ENCODE measurements at regions not wholly inside any gene's neighbourhood (a gene's known extent, or its start where the extent isn't known, plus 50 kb on each side); places are given as distances from the start of the nearest gene placed in this dataset.

DNA sequence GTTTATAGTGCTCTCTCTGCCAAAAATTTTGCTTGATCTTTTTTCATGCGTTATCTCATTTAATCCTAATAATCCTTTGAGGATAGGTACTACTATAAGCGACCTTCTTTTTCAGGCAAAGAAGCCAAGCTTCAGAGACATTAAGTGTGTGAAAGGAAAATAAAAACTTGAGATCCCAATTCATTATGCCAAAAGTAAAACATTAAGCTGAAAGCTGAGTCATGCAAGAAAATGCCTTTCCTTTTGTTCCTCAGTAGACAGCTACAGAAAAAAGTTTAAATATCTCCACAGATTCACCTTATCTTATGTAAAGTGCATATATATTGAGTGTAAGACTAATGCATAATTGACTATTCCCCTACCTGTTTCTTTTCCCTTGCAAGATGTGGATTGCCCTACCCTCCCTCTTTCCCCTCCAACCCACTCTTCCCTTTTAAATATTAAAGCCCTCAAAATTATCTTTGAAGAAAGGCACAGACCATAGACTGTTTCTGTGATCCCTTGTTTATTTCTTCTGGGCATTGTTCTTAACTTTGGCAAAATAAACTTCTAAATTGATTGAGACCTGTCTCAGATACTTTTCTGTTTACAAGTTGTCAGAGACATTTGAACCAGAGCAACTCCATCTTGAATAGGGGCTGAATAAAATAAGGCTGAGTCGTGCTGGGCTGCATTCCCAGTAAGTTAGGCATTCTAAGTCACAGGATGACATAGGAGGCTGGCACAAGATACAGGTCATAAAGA lies 1139.9 kb upstream of the LRRN3 start:
- intact Hi-C loops (cut with micrococcal nuclease; ENCODE audit: unreplicated experiment): no loop called here

More for the DNA sequence above, 1139.9 kb upstream of the LRRN3 start:
- Histone ChIP-seq H3K9ac (ENCODE audit: insufficient read depth, low read depth, low read length) (no peak overlapping the region), H2AFZ (ENCODE audit: low read length) (no peak overlapping the region), H3K4me3 (replicated peaks in 1 of 3; ENCODE audit: insufficient read depth in 1 of 3, low read depth in 2 of 3, low read length in 3 of 3) (no peak overlapping the region), H4K20me1 (ENCODE audit: insufficient read depth, low read length) (no peaks in the 10 kb centered on the region), H3K36me3 (replicated peaks in 1 of 2; ENCODE audit: control insufficient read depth in 1 of 2, insufficient read depth in 2 of 2, low read length in 2 of 2) (no peaks in the 10 kb centered on the region), H3K27ac (ENCODE audit: extremely low read length, insufficient read depth, low read length) (no peak overlapping the region), H3K9me3 (ENCODE audit: low read length) (peaks cover 4% of the 10 kb centered on the region; the same call in 1 of the 2 replicates), H3K4me1 (ENCODE audit: insufficient read depth, low read length) (no peaks in the 10 kb centered on the region), H3K27me3 (ENCODE audit: control insufficient read depth in 1 of 2, insufficient read depth in 2 of 2, low read length in 2 of 2) (no peaks in the 10 kb centered on the region), H3K4me2 (ENCODE audit: low read depth, low read length) (no peak overlapping the region), H3K79me2 (ENCODE audit: insufficient read depth, low read length) (no peaks in the 10 kb centered on the region)
- FAIRE-seq: no peak
- ChIA-PET POLR2A (no interaction called here), CTCF (ENCODE audit: low intra/inter-chr PET ratio, low total read pairs) (no interaction called here)
- TF ChIP-seq FOXA1 (IDR thresholded peaks at IDR 0.05) (no peak), FOXA1 (CRISPR knock-in tag; IDR thresholded peaks at IDR 0.05) (no peak), ZNF263 (CRISPR knock-in tag; IDR thresholded peaks at IDR 0.05) (no peak), HOXA7 (CRISPR knock-in tag; IDR thresholded peaks at IDR 0.05) (no peak), RAD51 (IDR thresholded peaks at IDR 0.05; ENCODE audit: borderline replicate concordance) (no peak), ZNF496 (CRISPR knock-in tag; IDR thresholded peaks at IDR 0.05; ENCODE audit: insufficient replicate concordance) (no peak), MAFF (IDR thresholded peaks at IDR 0.05; ENCODE audit: low read depth, low read length) (no peak), RFX5 (IDR thresholded peaks at IDR 0.05; ENCODE audit: low read depth, low read length) (no peak), ATF1 (CRISPR knock-in tag; IDR thresholded peaks at IDR 0.05) (no peak), BRD4 (CRISPR knock-in tag; IDR thresholded peaks at IDR 0.05) (no peak)
- TF ChIP-seq, protein P1, sequence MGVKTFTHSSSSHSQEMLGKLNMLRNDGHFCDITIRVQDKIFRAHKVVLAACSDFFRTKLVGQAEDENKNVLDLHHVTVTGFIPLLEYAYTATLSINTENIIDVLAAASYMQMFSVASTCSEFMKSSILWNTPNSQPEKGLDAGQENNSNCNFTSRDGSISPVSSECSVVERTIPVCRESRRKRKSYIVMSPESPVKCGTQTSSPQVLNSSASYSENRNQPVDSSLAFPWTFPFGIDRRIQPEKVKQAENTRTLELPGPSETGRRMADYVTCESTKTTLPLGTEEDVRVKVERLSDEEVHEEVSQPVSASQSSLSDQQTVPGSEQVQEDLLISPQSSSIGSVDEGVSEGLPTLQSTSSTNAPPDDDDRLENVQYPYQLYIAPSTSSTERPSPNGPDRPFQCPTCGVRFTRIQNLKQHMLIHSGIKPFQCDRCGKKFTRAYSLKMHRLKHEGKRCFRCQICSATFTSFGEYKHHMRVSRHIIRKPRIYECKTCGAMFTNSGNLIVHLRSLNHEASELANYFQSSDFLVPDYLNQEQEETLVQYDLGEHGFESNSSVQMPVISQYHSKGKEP (CRISPR knock-in tag; IDR thresholded peaks at IDR 0.05): no peak
- TF ChIP-seq, protein P2, sequence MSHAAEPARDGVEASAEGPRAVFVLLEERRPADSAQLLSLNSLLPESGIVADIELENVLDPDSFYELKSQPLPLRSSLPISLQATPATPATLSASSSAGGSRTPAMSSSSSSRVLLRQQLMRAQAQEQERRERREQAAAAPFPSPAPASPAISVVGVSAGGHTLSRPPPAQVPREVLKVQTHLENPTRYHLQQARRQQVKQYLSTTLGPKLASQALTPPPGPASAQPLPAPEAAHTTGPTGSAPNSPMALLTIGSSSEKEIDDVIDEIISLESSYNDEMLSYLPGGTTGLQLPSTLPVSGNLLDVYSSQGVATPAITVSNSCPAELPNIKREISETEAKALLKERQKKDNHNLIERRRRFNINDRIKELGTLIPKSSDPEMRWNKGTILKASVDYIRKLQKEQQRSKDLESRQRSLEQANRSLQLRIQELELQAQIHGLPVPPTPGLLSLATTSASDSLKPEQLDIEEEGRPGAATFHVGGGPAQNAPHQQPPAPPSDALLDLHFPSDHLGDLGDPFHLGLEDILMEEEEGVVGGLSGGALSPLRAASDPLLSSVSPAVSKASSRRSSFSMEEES (CRISPR knock-in tag; IDR thresholded peaks at IDR 0.05): no peak
- TF ChIP-seq, protein P3, sequence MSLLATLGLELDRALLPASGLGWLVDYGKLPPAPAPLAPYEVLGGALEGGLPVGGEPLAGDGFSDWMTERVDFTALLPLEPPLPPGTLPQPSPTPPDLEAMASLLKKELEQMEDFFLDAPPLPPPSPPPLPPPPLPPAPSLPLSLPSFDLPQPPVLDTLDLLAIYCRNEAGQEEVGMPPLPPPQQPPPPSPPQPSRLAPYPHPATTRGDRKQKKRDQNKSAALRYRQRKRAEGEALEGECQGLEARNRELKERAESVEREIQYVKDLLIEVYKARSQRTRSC (CRISPR knock-in tag; IDR thresholded peaks at IDR 0.05; ENCODE audit: low read depth): no peak
- TF ChIP-seq, protein P4, sequence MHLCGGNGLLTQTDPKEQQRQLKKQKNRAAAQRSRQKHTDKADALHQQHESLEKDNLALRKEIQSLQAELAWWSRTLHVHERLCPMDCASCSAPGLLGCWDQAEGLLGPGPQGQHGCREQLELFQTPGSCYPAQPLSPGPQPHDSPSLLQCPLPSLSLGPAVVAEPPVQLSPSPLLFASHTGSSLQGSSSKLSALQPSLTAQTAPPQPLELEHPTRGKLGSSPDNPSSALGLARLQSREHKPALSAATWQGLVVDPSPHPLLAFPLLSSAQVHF (CRISPR knock-in tag; IDR thresholded peaks at IDR 0.05): no peak
- BruUV-seq (replicated peaks): no TSS peak
- WGBS (ENCODE audit: low lambda C conversion rate): 3% methylated on average over 3 of the region's 3 CpGs
- no peak for DNase-seq (ENCODE audit: low spot score)
- ATAC-seq: no peak
- in situ Hi-C loops (cut with HindIII; ENCODE audit: extremely low pct_ligation_motif_present, low pct_unique_long_range_greater_than_20kb): no loop called here
